IMR-90 (cell line): ENCODE measurements at regions not wholly inside any gene's neighbourhood (a gene's known extent, or its start where the extent isn't known, plus 50 kb on each side); places are given as distances from the start of the nearest gene placed in this dataset.

Source experiments
- ATAC-seq: fragments of 200-7000 bp; cut with Tn5 transposase; 2 replicates; pipeline ENCODE4 v1.9.1; 2020; ENCODE audit warnings: low read depth, mild to moderate bottlenecking, moderate library complexity
- BruUV-seq: library from RNA; stranded (reverse); fragments of 400-500 nt; replicated peaks from 2 replicates; lab custom pipeline; 2021; lab: Mats Ljungman, UMichigan
- CTCF ChIA-PET: fragments of 300-600 bp; formaldehyde crosslinking; extraction: SDS; loops from one replicate; lab custom pipeline; 2021; ENCODE audit warnings: antibody characterized with exemption; lab: Yijun Ruan, JAX
- POLR2A ChIA-PET: fragments of 300-600 bp; sonication (Branson Sonifier 250); formaldehyde crosslinking; loops from one replicate; lab custom pipeline; 2022; ENCODE audit warnings: antibody characterized with exemption; ENCODE audit not compliant: unreplicated experiment; lab: Charles Lee
- DNase-seq: peaks from one replicate; pipeline ENCODE4 v3.0.0; 2013
- H2AFZ ChIP-seq: replicated peaks from 2 replicates; pipeline ENCODE3; 2013; ENCODE audit warnings: low read length, mild to moderate bottlenecking; ENCODE audit not compliant: poor library complexity
- H2AK5ac ChIP-seq: 2 replicates; pipeline ENCODE4 v1.6.1; 2013; ENCODE audit warnings: low read depth, low read length, inconsistent platforms
- H2AK9ac ChIP-seq: replicated peaks from 2 replicates; pipeline ENCODE3; 2013; ENCODE audit warnings: mild to moderate bottlenecking, low read depth, low read length, moderate library complexity; ENCODE audit not compliant: poor library complexity
- H2BK120ac ChIP-seq: 2 replicates; pipeline ENCODE4 v1.6.1; 2013; ENCODE audit warnings: low read depth, low read length, inconsistent platforms
- H2BK15ac ChIP-seq: 3 replicates; pipeline ENCODE4 v1.6.1; 2013; ENCODE audit warnings: low read depth, low read length, inconsistent platforms
- H2BK20ac ChIP-seq: 2 replicates; pipeline ENCODE4 v1.6.1; 2013; ENCODE audit warnings: low read depth, mild to moderate bottlenecking, inconsistent platforms, low read length, moderate library complexity
- H2BK5ac ChIP-seq: 2 replicates; pipeline ENCODE4 v1.6.1; 2013; ENCODE audit warnings: mild to moderate bottlenecking, low read depth, low read length, inconsistent platforms; ENCODE audit not compliant: poor library complexity, severe bottlenecking
- H3K14ac ChIP-seq: replicated peaks from 2 replicates; pipeline ENCODE4 v1.6.1; 2013; ENCODE audit warnings: low read depth, low read length, inconsistent platforms
- H3K18ac ChIP-seq: 2 replicates; pipeline ENCODE4 v1.6.1; 2013; ENCODE audit warnings: low read depth, low read length, control low read depth
- H3K23ac ChIP-seq: 2 replicates; pipeline ENCODE4 v1.6.1; 2013; ENCODE audit warnings: low read depth, low read length, inconsistent platforms
- H3K27ac ChIP-seq: 2 replicates; pipeline ENCODE4 v1.5.1; 2013; ENCODE audit warnings: mild to moderate bottlenecking, control low read depth, low read length; ENCODE audit not compliant: insufficient read depth
- H3K27me3 ChIP-seq: 2 replicates; pipeline ENCODE4 v1.6.1; 2013; ENCODE audit warnings: low read length; ENCODE audit not compliant: control insufficient read depth, insufficient read depth
- H3K36me3 ChIP-seq: 2 replicates; pipeline ENCODE4 v1.6.1; 2013; ENCODE audit warnings: low read length, mixed read lengths; ENCODE audit not compliant: control insufficient read depth, insufficient read depth
- H3K4ac ChIP-seq: 2 replicates; pipeline ENCODE4 v1.6.1; 2013; ENCODE audit warnings: low read depth, low read length, inconsistent platforms
- H3K4me1 ChIP-seq: 2 replicates; pipeline ENCODE4 v1.6.1; 2013; ENCODE audit warnings: low read length, mixed read lengths; ENCODE audit not compliant: control insufficient read depth, insufficient read depth
- H3K4me2 ChIP-seq: 2 replicates; pipeline ENCODE4 v1.6.1; 2013; ENCODE audit warnings: low read depth, mild to moderate bottlenecking, control low read depth, low read length, moderate library complexity
- H3K4me3 ChIP-seq: 2 replicates; pipeline ENCODE4 v1.5.1; 2013; ENCODE audit warnings: low read depth, mild to moderate bottlenecking, control low read depth, low read length, moderate library complexity; ENCODE audit not compliant: insufficient read depth
- H3K56ac ChIP-seq: 2 replicates; pipeline ENCODE4 v1.6.1; 2013; ENCODE audit warnings: low read length, inconsistent platforms; ENCODE audit not compliant: insufficient read depth; ENCODE audit errors: extremely low read depth
- H3K79me1 ChIP-seq, 2 experiments: 2 replicates each; pipeline ENCODE4 v1.6.1; 2013; ENCODE audit warnings: low read length in 2 of 2, inconsistent platforms in 1 of 2, low read depth in 1 of 2
- H3K9ac ChIP-seq: 2 replicates; pipeline ENCODE4 v1.6.1; 2013; ENCODE audit warnings: low read depth, low read length, control low read depth
- H3K9me1 ChIP-seq: 2 replicates; pipeline ENCODE4 v1.6.1; 2013; ENCODE audit warnings: low read length, inconsistent platforms; ENCODE audit not compliant: insufficient read depth
- H3K9me3 ChIP-seq: 2 replicates; pipeline ENCODE4 v1.6.1; 2013; ENCODE audit warnings: low read length; ENCODE audit not compliant: control insufficient read depth, insufficient read depth
- H4K20me1 ChIP-seq: 2 replicates; pipeline ENCODE4 v1.6.1; 2013; ENCODE audit warnings: low read length, inconsistent platforms; ENCODE audit not compliant: insufficient read depth
- H4K5ac ChIP-seq: 2 replicates; pipeline ENCODE4 v1.6.1; 2013; ENCODE audit warnings: mild to moderate bottlenecking, low read depth, low read length, control low read depth
- H4K8ac ChIP-seq, 2 experiments: 2 replicates each; pipeline ENCODE4 v1.6.1; 2013; ENCODE audit warnings: low read depth in 2 of 2, low read length in 2 of 2, control low read depth in 1 of 2, inconsistent platforms in 1 of 2
- H4K91ac ChIP-seq: 2 replicates; pipeline ENCODE4 v1.6.1; 2013; ENCODE audit warnings: low read depth, low read length, inconsistent platforms; ENCODE audit not compliant: insufficient read depth
- BHLHE40 ChIP-seq: fragments of 150-350 bp; IDR thresholded peaks from 2 replicates; pipeline ENCODE4 v1.6.1; 2016; ENCODE audit warnings: mild to moderate bottlenecking, low read depth, low read length
- CEBPB ChIP-seq: IDR thresholded peaks from 2 replicates; pipeline ENCODE4 v1.6.1; 2012; ENCODE audit warnings: low read depth, low read length, improper control_type of control experiment
- CHD1 ChIP-seq: IDR thresholded peaks from 2 replicates; pipeline ENCODE4 v1.6.1; 2012; ENCODE audit warnings: low read depth, low read length, improper control_type of control experiment
- FOS ChIP-seq: fragments of 150-350 bp; IDR thresholded peaks from 2 replicates; pipeline ENCODE4 v1.6.1; 2016; ENCODE audit warnings: low read depth, low read length
- MAFK ChIP-seq: IDR thresholded peaks from 2 replicates; pipeline ENCODE4 v1.6.1; 2012; ENCODE audit warnings: low read depth, low read length, improper control_type of control experiment
- MAZ ChIP-seq: IDR thresholded peaks from 2 replicates; pipeline ENCODE4 v1.6.1; 2012; ENCODE audit warnings: low read depth, mild to moderate bottlenecking, low read length, improper control_type of control experiment, moderate library complexity, borderline replicate concordance
- NFE2L2 ChIP-seq: fragments of 150-350 bp; IDR thresholded peaks from 2 replicates; pipeline ENCODE4 v1.6.1; 2016; ENCODE audit warnings: low read depth, mild to moderate bottlenecking, low read length
- POLR2A ChIP-seq: IDR thresholded peaks from 2 replicates; pipeline ENCODE4 v1.6.1; 2012; ENCODE audit warnings: mild to moderate bottlenecking, low read depth, low read length
- RAD21 ChIP-seq: IDR thresholded peaks from 2 replicates; pipeline ENCODE4 v1.6.1; 2012; ENCODE audit warnings: low read length, improper control_type of control experiment
- RCOR1 ChIP-seq: IDR thresholded peaks from 2 replicates; pipeline ENCODE4 v1.6.1; 2012; ENCODE audit warnings: mild to moderate bottlenecking, low read length, improper control_type of control experiment; ENCODE audit not compliant: insufficient replicate concordance
- RFX5 ChIP-seq: IDR thresholded peaks from 2 replicates; pipeline ENCODE4 v1.8.0; 2012; ENCODE audit warnings: low read depth, mild to moderate bottlenecking, low read length, moderate library complexity
- SMC3 ChIP-seq: fragments of 150-350 bp; IDR thresholded peaks from 2 replicates; pipeline ENCODE4 v1.6.1; 2016; ENCODE audit warnings: low read depth, mild to moderate bottlenecking, antibody characterized with exemption, low read length, moderate library complexity
- USF2 ChIP-seq: fragments of 150-350 bp; IDR thresholded peaks from 2 replicates; pipeline ENCODE4 v1.6.1; 2017; ENCODE audit warnings: mild to moderate bottlenecking, antibody characterized with exemption, low read length, low read depth
- dilution Hi-C: fragments of 300-500 bp; cut with HindIII; formaldehyde crosslinking; loops from one replicate; pipeline ENCODE4 v1.14.3; 2018; ENCODE audit warnings: low sequenced_read_pairs; ENCODE audit not compliant: unreplicated experiment
- in situ Hi-C: fragments of 300-500 bp; cut with MboI; formaldehyde crosslinking; loops from 3 replicates; pipeline ENCODE4 v1.14.3; 2019; ENCODE audit warnings: low sequenced_read_pairs, inconsistent platforms, mixed read lengths
- intact Hi-C: fragments of 100-400 bp; cut with micrococcal nuclease; formaldehyde crosslinking; loops from 2 replicates; pipeline ENCODE4 v1.10.0; 2022
- TF ChIP-seq, protein P1 (sequence below): fragments of 150-350 bp; IDR thresholded peaks from 2 replicates; pipeline ENCODE4 v1.6.1; 2016; ENCODE audit warnings: low read depth, mild to moderate bottlenecking, low read length, moderate library complexity, borderline replicate concordance
- TF ChIP-seq, protein P2 (sequence below): conservative IDR thresholded peaks from 2 replicates; pipeline ENCODE4 v1.5.1; 2012; ENCODE audit warnings: mild to moderate bottlenecking, low read depth, low read length, improper control_type of control experiment

DNA sequence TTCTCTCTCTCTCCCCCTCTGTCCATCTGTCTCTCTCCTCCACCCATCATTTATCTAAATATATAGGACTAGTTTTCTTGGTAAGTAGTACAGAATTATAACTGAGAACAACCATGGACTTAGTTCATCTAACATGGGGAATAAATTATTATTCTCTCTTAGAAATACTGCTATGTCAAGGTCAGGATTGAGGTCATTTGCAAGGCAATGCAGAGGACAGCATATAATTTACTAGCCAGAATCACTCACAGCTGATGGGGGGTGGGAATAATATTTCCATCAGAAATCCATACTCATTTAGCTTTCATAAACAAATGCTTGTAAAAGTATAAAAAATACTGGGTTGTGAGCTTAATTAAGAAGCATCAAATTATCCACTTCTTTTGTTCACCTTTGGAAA lies 553.9 kb upstream of the POU3F2 start:
- dilution Hi-C loops: no loop called here
- CTCF ChIA-PET: no interaction called here
- Histone ChIP-seq H3K27ac (no peak overlapping the region), H2BK5ac (no peak overlapping the region), H4K5ac (no peak overlapping the region), H3K4ac (no peak overlapping the region), H2BK15ac (no peak overlapping the region), H2BK120ac (no peak overlapping the region), H3K14ac (no peak overlapping the region), H3K18ac (no peak overlapping the region), H3K4me2 (no peak overlapping the region), H3K27me3 (no peaks in the 10 kb centered on the region), H3K9me3 (no peaks in the 10 kb centered on the region), H2AK5ac (no peak overlapping the region), H4K91ac (no peak overlapping the region), H3K56ac (no peak overlapping the region), H4K20me1 (no peaks in the 10 kb centered on the region), H3K23ac (no peak overlapping the region), H2AK9ac (no peak overlapping the region), H2BK20ac (no peak overlapping the region), H3K9me1 (no peaks in the 10 kb centered on the region), H2AFZ (no peak overlapping the region), H4K8ac (no peak overlapping the region), H3K79me1 (no peaks in the 10 kb centered on the region), H3K9ac (no peak overlapping the region), H3K4me1 (no peaks in the 10 kb centered on the region), H3K4me3 (no peak overlapping the region), H3K36me3 (no peaks in the 10 kb centered on the region)
- POLR2A ChIA-PET: no interaction called here
- BruUV-seq: no TSS peak
- in situ Hi-C loops: no loop called here
- ATAC-seq (no peak), DNase-seq (no peak)
- intact Hi-C loops: no loop called here
- TF ChIP-seq POLR2A (no peak), USF2 (no peak), CEBPB (no peak), SMC3 (no peak), MAFK (no peak), NFE2L2 (no peak), RCOR1 (no peak), MAZ (no peak), RFX5 (no peak), BHLHE40 (no peak), RAD21 (no peak), CHD1 (no peak), FOS (no peak)
- TF ChIP-seq, protein P1, sequence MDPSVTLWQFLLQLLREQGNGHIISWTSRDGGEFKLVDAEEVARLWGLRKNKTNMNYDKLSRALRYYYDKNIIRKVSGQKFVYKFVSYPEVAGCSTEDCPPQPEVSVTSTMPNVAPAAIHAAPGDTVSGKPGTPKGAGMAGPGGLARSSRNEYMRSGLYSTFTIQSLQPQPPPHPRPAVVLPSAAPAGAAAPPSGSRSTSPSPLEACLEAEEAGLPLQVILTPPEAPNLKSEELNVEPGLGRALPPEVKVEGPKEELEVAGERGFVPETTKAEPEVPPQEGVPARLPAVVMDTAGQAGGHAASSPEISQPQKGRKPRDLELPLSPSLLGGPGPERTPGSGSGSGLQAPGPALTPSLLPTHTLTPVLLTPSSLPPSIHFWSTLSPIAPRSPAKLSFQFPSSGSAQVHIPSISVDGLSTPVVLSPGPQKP: no peak
- TF ChIP-seq, protein P2, sequence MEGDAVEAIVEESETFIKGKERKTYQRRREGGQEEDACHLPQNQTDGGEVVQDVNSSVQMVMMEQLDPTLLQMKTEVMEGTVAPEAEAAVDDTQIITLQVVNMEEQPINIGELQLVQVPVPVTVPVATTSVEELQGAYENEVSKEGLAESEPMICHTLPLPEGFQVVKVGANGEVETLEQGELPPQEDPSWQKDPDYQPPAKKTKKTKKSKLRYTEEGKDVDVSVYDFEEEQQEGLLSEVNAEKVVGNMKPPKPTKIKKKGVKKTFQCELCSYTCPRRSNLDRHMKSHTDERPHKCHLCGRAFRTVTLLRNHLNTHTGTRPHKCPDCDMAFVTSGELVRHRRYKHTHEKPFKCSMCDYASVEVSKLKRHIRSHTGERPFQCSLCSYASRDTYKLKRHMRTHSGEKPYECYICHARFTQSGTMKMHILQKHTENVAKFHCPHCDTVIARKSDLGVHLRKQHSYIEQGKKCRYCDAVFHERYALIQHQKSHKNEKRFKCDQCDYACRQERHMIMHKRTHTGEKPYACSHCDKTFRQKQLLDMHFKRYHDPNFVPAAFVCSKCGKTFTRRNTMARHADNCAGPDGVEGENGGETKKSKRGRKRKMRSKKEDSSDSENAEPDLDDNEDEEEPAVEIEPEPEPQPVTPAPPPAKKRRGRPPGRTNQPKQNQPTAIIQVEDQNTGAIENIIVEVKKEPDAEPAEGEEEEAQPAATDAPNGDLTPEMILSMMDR: no peak
